ENCODE measurements at regions not wholly inside any gene's neighbourhood (a gene's known extent, or its start where the extent isn't known, plus 50 kb on each side); places are given as distances from the start of the nearest gene placed in this dataset.

DNA sequence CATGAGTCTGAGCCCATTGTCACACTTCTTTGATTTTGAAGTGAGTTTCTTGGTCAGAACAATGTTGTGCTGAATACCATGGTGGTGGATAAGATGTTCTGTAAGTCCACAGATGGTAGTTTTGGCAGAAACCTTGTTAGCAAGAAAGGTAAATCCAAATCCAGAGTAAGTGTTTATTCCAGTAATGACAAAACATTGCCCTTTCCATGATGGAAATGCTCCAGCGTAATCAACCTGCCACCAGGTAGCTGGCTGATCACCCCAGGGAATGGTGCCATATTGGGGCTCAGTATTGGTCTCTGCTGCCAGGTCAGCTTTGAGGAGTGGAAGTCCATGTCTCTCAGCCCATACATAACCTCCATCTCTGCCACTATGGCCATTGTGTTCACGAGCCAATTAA, 54.7 kb upstream of the DAPK1 start:
- dilution Hi-C loops (cut with MboI; ENCODE audit: extremely low pct_ligation_motif_present, low sequenced_read_pairs): no loop called here
- no peak for FAIRE-seq

GRCh38 chr9:87443461-87443860, 54.2 kb upstream of the DAPK1 start:
- Histone ChIP-seq H3K36me3 (ENCODE audit: control insufficient read depth in 2 of 2, extremely low read depth in 1 of 2, insufficient read depth in 2 of 2, low read length in 2 of 2) (no peaks in the 10 kb centered on the region), H3K4me3 (ENCODE audit: control insufficient read depth in 2 of 3, extremely low read depth in 1 of 3, insufficient read depth in 2 of 3, low read depth in 1 of 3, low read length in 3 of 3) (no peak overlapping the region), H3K27ac (ENCODE audit: control insufficient read depth, insufficient read depth, low read length) (no peak overlapping the region), H3K9me1 (ENCODE audit: control insufficient read depth, extremely low read depth, insufficient read depth, low read length) (no peaks in the 10 kb centered on the region), H3K27me3 (ENCODE audit: control insufficient read depth, extremely low read depth, insufficient read depth, low read length) (peaks cover 3% of the 10 kb centered on the region), H3K4me2 (ENCODE audit: control insufficient read depth, extremely low read depth, insufficient read depth, low read depth, low read length) (no peak overlapping the region), H3K79me2 (ENCODE audit: control insufficient read depth, insufficient read depth, low read length) (no peaks in the 10 kb centered on the region), H3K9me3 (ENCODE audit: control insufficient read depth, low read depth, low read length) (no peaks in the 10 kb centered on the region), H4K20me1 (ENCODE audit: control insufficient read depth, extremely low read depth, insufficient read depth, low read length) (no peaks in the 10 kb centered on the region), H2AFZ (ENCODE audit: control insufficient read depth, low read length) (no peak overlapping the region), H3K9ac (ENCODE audit: control insufficient read depth, extremely low read depth, insufficient read depth, low read length) (no peak overlapping the region), H3K4me1 (ENCODE audit: control insufficient read depth, extremely low read depth, insufficient read depth, low read length) (no peaks in the 10 kb centered on the region)
- DNase-seq (ENCODE audit: low read depth, low spot score): no peak
- dilution Hi-C loops (cut with MboI; ENCODE audit: extremely low pct_ligation_motif_present, low sequenced_read_pairs): no loop called here
- FAIRE-seq: no peak
- TF ChIP-seq, protein P1, sequence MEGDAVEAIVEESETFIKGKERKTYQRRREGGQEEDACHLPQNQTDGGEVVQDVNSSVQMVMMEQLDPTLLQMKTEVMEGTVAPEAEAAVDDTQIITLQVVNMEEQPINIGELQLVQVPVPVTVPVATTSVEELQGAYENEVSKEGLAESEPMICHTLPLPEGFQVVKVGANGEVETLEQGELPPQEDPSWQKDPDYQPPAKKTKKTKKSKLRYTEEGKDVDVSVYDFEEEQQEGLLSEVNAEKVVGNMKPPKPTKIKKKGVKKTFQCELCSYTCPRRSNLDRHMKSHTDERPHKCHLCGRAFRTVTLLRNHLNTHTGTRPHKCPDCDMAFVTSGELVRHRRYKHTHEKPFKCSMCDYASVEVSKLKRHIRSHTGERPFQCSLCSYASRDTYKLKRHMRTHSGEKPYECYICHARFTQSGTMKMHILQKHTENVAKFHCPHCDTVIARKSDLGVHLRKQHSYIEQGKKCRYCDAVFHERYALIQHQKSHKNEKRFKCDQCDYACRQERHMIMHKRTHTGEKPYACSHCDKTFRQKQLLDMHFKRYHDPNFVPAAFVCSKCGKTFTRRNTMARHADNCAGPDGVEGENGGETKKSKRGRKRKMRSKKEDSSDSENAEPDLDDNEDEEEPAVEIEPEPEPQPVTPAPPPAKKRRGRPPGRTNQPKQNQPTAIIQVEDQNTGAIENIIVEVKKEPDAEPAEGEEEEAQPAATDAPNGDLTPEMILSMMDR (optimal IDR thresholded peaks at IDR 0.05 in 1 of 3, IDR thresholded peaks at IDR 0.05 in 1 of 3, conservative IDR thresholded peaks at IDR 0.05 in 1 of 3; ENCODE audit: extremely low read depth in 1 of 3, insufficient read depth in 2 of 3, low read length in 3 of 3): no peak
- TF ChIP-seq EZH2 (IDR thresholded peaks at IDR 0.05; ENCODE audit: low read length): no peak

More for the DNA sequence above, 54.7 kb upstream of the DAPK1 start:
- Histone ChIP-seq H3K4me1 (ENCODE audit: control insufficient read depth, extremely low read depth, insufficient read depth, low read length) (no peaks in the 10 kb centered on the region), H3K27me3 (ENCODE audit: control insufficient read depth, extremely low read depth, insufficient read depth, low read length) (peaks cover 3% of the 10 kb centered on the region), H3K79me2 (ENCODE audit: control insufficient read depth, insufficient read depth, low read length) (no peaks in the 10 kb centered on the region), H3K9me3 (ENCODE audit: control insufficient read depth, low read depth, low read length) (no peaks in the 10 kb centered on the region), H3K27ac (ENCODE audit: control insufficient read depth, insufficient read depth, low read length) (no peak overlapping the region), H4K20me1 (ENCODE audit: control insufficient read depth, extremely low read depth, insufficient read depth, low read length) (no peaks in the 10 kb centered on the region), H3K4me3 (ENCODE audit: control insufficient read depth in 2 of 3, extremely low read depth in 1 of 3, insufficient read depth in 2 of 3, low read depth in 1 of 3, low read length in 3 of 3) (no peak overlapping the region), H3K9ac (ENCODE audit: control insufficient read depth, extremely low read depth, insufficient read depth, low read length) (no peak overlapping the region), H2AFZ (ENCODE audit: control insufficient read depth, low read length) (no peak overlapping the region), H3K36me3 (ENCODE audit: control insufficient read depth in 2 of 2, extremely low read depth in 1 of 2, insufficient read depth in 2 of 2, low read length in 2 of 2) (no peaks in the 10 kb centered on the region), H3K9me1 (ENCODE audit: control insufficient read depth, extremely low read depth, insufficient read depth, low read length) (no peaks in the 10 kb centered on the region), H3K4me2 (ENCODE audit: control insufficient read depth, extremely low read depth, insufficient read depth, low read depth, low read length) (no peak overlapping the region)
- no peak for DNase-seq (ENCODE audit: low read depth, low spot score)
- no peak for TF ChIP-seq EZH2 (IDR thresholded peaks at IDR 0.05; ENCODE audit: low read length)
- TF ChIP-seq, protein P1 (optimal IDR thresholded peaks at IDR 0.05 in 1 of 3, IDR thresholded peaks at IDR 0.05 in 1 of 3, conservative IDR thresholded peaks at IDR 0.05 in 1 of 3; ENCODE audit: extremely low read depth in 1 of 3, insufficient read depth in 2 of 3, low read length in 3 of 3): no peak
